ENCODE measurements at regions not wholly inside any gene's neighbourhood (a gene's known extent, or its start where the extent isn't known, plus 50 kb on each side); places are given as distances from the start of the nearest gene placed in this dataset.

- TF ChIP-seq CTCF (IDR thresholded peaks at IDR 0.05) (no peak), POLR2A (IDR thresholded peaks at IDR 0.05) (no peak), EP300 (IDR thresholded peaks at IDR 0.05) (no peak)
Measured at GRCh38 chr18:42513441-42513840, 558.4 kb downstream of the PIK3C3 start.
